HG03159 (cell line): ENCODE measurements at regions not wholly inside any gene's neighbourhood (a gene's known extent, or its start where the extent isn't known, plus 50 kb on each side); places are given as distances from the start of the nearest gene placed in this dataset.

Experiments used
- ATAC-seq: cut with Tn5 transposase; IDR thresholded peaks from one replicate; pipeline ENCODE4 v1.9.1; 2021; ENCODE audit warnings: mild to moderate bottlenecking, moderate library complexity; ENCODE audit not compliant: unreplicated experiment

- ATAC-seq: no peak
Observed at GRCh38 chr10:121406823-121407545, 191.3 kb downstream of the FGFR2 start.

DNA sequence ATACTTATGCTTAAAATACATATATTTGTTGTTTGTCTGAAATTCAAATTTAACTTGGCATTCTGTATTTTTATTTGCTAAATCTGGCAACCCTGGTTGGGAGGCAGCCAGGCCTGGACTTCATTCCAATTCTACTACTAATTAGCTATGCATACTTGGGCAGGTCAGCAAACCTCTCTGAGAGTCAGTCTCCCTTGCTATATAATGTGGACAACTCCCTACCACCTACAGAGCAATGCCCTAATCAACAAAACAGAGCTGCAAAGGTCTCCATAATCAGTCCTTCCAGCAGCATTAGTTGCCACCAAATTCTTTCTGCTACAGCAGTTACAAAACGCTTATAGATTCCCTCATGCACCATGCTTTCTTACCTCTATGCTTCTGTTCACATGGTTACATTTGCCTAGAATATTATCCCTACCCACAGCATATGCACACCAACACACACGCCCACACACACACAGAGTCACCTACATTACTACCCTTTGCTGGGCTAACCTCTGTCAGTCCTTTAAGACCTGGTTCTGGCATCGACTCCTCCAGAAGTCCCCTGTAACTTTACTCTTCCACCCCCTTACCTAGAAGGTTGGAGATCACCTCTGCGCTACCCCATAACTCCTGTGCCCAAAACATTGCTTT lies 188.7 kb downstream of the FGFR2 start:
- no peak for ATAC-seq

DNA sequence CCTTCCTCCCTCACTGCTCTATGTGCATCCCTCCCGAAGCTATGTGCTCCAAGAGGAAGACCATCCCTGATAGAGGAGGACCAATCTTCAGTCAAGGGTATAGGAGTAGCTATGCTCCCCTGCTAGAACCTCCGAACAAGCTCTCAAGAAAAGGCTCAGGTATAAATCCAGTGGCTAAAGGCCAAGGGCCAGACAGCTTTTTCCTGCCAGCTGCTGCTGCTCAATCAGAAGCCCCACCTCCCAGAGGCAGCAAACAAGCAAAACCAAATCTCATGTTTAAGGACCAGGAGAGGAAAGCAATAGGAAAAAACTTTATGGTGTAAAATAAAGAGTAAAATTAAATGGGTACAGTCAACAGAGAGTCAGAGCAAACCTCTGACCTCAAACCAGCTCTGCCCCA lies 187.2 kb downstream of the FGFR2 start:
- ATAC-seq: no peak

DNA sequence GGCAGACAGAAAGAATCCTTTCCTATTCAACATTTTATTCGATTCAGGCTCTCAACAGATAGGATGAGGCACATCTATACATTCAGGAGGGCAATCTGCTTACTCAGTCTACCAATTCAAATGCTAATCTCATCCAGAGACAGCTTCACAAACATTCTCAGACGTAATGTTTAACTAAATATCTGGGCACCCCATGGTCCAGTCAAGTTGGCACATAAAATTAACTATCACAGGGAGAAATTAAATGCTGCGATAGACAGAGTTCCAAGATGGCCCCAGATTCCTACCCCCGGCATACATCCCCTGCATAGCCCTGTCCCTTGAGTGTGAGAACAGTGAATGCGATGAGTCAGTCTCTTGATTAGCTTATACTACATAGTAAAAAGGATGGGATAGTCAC lies 184.3 kb downstream of the FGFR2 start:
- ATAC-seq: no peak

DNA sequence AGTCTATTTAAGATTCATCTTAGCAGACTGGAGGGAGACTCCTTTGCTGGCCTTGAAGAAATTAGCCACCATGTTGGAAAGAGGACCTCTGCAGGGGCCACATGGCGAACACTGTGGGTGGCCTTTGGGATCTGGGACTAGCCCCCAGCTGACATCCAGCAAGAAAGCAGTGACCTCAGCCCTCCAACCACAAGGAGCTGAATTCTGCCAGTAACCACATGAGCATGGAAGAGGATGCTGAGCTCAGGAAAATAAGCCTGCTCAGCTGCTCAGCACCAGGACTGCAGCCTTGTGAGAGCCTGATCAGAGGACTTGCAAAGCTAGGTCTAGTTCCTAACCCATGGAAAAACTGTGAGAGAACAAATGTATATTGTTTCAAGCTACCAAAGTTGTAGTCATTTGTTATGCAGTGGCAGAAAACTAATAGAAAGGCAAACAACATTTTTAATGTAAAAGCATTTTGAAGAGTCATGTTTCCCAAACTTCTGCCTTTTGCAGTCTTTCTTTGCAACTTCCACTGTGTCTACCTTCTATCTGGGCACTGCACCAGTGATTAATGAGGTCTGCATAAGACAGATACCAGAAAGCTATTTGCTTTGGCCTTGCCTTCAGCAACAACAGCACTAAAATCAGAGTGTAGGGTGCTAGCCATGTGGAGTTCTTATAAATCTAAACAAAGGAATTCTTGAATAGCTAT lies 183.7 kb downstream of the FGFR2 start:
- no peak for ATAC-seq

- no peak for ATAC-seq
Observed at GRCh38 chr10:121415063-121415399, 183.2 kb downstream of the FGFR2 start.

DNA sequence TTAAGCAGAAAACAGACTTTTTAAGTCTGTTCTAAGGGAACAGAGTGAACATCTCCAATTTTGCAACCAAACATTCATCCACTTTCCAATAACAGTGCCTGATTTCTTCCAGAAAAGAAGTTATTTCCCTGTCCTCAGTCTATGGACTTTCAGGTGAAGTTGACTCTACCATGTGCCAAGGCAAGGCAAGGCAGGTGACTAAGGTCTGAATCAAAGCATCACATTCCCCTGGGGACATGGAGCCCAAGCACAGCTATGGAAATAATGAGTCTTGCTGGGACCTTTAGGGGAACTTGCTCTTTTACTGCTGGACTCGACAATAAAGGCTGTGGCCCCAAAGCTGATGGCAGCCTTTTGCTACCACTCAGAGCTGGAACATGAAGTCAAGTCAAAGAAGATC lies 182.2 kb downstream of the FGFR2 start:
- ATAC-seq: no peak

DNA sequence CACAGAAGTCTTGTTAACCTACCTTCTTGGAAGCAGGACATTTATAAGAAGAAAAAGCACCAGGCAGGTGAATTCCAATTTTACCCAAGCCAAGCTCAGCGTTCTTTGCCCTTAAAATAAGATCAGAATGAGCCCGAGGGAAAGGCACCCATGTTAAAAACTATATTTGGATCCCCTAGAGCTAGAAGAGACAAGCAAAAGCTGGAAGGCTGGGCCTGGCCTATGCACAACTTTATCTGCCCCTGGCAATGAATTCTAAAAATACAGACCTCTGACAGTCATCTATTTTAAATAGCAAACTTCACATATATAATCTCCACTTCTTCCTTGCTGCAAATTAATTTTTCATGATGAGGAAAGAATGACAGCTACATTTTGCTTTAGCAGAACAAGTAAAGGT lies 180.9 kb downstream of the FGFR2 start:
- no peak for ATAC-seq

DNA sequence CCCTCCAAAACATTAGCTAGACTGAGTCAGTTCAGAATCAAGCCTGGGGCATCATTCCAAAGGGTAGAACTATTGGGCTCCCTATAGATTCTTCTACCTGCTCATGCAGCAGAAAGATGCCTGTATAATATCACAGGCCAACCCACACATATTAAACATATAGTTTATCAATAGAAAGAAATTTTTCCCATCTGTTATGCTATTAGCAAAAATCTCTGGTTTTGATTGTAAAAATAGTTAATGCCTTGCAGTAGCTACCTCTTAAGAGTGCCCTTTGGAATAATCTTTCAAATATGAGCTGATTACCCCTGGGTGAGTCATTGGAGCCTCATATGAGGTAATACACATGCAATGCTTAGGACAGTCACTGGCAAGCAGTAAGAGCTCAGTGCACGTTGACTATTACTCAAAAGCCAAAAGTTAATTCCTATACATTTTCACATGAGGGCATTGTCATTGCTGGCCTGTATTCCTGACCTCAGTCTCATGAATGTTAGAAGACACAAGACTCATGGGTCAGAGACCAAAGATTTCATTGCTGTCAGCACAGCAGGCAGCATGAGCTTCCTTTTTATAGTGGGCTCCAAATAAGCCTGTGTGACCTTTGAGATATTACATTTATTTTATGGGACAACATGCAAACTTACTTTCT lies 180.0 kb downstream of the FGFR2 start:
- no peak for ATAC-seq

GRCh38 chr10:121420006-121420405 lies 178.2 kb downstream of the FGFR2 start:
- no peak for ATAC-seq

DNA sequence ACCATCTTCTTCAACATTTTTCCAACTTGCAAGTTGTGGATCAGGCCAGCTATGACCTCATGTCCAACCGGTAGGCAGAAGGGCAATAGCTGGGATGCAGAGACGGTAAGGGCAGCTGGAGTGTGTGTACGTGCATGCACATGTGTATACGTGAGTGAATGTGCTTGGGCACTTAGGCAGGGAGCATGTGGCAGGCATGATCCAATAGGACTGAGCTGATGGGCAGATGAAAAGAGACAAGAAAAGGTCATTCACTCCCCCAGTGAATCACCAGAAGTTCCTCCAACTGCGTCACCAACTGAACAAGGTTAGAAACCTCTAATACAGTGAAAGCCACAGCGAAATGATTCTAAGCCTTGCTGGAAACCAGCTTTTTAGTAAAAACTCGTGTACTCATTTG lies 176.1 kb downstream of the FGFR2 start:
- no peak for ATAC-seq

GRCh38 chr10:121425623-121426022 lies 172.6 kb downstream of the FGFR2 start:
- no peak for ATAC-seq

GRCh38 chr10:121426307-121426706 lies 171.9 kb downstream of the FGFR2 start:
- ATAC-seq: no peak
